HG03175 (cell line): ENCODE measurements at regions not wholly inside any gene's neighbourhood (a gene's known extent, or its start where the extent isn't known, plus 50 kb on each side); places are given as distances from the start of the nearest gene placed in this dataset.

Experiments
- ATAC-seq: cut with Tn5 transposase; IDR thresholded peaks from one replicate; pipeline ENCODE4 v1.9.1; 2021; ENCODE audit warnings: mild to moderate bottlenecking, moderate library complexity; ENCODE audit not compliant: unreplicated experiment

- ATAC-seq: no peak
These were observed 193.9 kb downstream of the FIGN start for GRCh38 chr2:163541943-163542342.

GRCh38 chr2:163541495-163541894 is 194.3 kb downstream of the FIGN start:
- ATAC-seq: no peak

- ATAC-seq: no peak
These were observed 207.1 kb downstream of the FIGN start for GRCh38 chr2:163528640-163529217.

- no peak for ATAC-seq
These were observed 208.4 kb downstream of the FIGN start for GRCh38 chr2:163527381-163527780.

- no peak for ATAC-seq
These were observed 217.0 kb downstream of the FIGN start for GRCh38 chr2:163518762-163519161.

GRCh38 chr2:163515836-163516235 is 220.0 kb downstream of the FIGN start:
- ATAC-seq: no peak

GRCh38 chr2:163505281-163505680 is 230.5 kb downstream of the FIGN start:
- no peak for ATAC-seq

- ATAC-seq: no peak
These were observed 242.2 kb downstream of the FIGN start for GRCh38 chr2:163493359-163494298.

- no peak for ATAC-seq
These were observed 244.0 kb downstream of the FIGN start for GRCh38 chr2:163491850-163492249.

GRCh38 chr2:163490281-163490680 is 245.5 kb downstream of the FIGN start:
- ATAC-seq: no peak

- ATAC-seq: no peak
These were observed 254.3 kb downstream of the FIGN start for GRCh38 chr2:163481515-163481914.

- no peak for ATAC-seq
These were observed 256.2 kb downstream of the FIGN start for GRCh38 chr2:163479599-163479998.

GRCh38 chr2:163475815-163476214 is 260.0 kb downstream of the FIGN start:
- no peak for ATAC-seq

GRCh38 chr2:163474889-163475288 is 260.9 kb downstream of the FIGN start:
- ATAC-seq: no peak

- no peak for ATAC-seq
These were observed 261.5 kb downstream of the FIGN start for GRCh38 chr2:163474319-163474744.

- ATAC-seq: no peak
These were observed 263.9 kb downstream of the FIGN start for GRCh38 chr2:163471947-163472346.

GRCh38 chr2:163469561-163469962 is 266.2 kb downstream of the FIGN start:
- ATAC-seq: no peak

GRCh38 chr2:163467251-163467630 is 268.6 kb downstream of the FIGN start:
- ATAC-seq: no peak

GRCh38 chr2:163466331-163467250 is 269.2 kb downstream of the FIGN start:
- ATAC-seq: no peak

- ATAC-seq: no peak
These were observed 270.4 kb downstream of the FIGN start for GRCh38 chr2:163465440-163465839.

GRCh38 chr2:163463411-163463810 is 272.4 kb downstream of the FIGN start:
- ATAC-seq: no peak
